OCI-LY3 (cell line): ENCODE measurements at regions not wholly inside any gene's neighbourhood (a gene's known extent, or its start where the extent isn't known, plus 50 kb on each side); places are given as distances from the start of the nearest gene placed in this dataset.

Experiments
- CTCF ChIP-seq: fragments of 200-600, 300-600 bp; sonication (generic); IDR thresholded peaks from 2 replicates; pipeline ENCODE4 v1.5.1; 2014; ENCODE audit warnings: antibody characterized with exemption, low read length, low read depth
- EZH2phosphoT487 ChIP-seq: fragments of 200-600 bp; shearing (Covaris generic); IDR thresholded peaks from 2 replicates; pipeline ENCODE4 v1.6.1; 2018; ENCODE audit warnings: antibody characterized with exemption, mixed run types, low read depth

GRCh38 chr6:140846503-140847261 is 1286.0 kb upstream of the GJE1 start:
- no peak for TF ChIP-seq CTCF
- TF ChIP-seq EZH2phosphoT487 = no peak
